Peyer's patch (tissue), 4 donors: ENCODE measurements at regions not wholly inside any gene's neighbourhood (a gene's known extent, or its start where the extent isn't known, plus 50 kb on each side); places are given as distances from the start of the nearest gene placed in this dataset.

Experiments
- CTCF ChIP-seq, 6 experiments: fragments of 450-650 bp in 4 of 6; fragments of 200-600 bp in 2 of 6; sonication (generic) in 1 of 6; IDR thresholded peaks; one replicate each; pipeline ENCODE4 v1.5.1; 2017 to 2019; ENCODE audit warnings: antibody characterized with exemption in 6 of 6, mild to moderate bottlenecking in 3 of 6, moderate library complexity in 1 of 6
- POLR2A ChIP-seq, 2 donors: fragments of 450-650 bp; IDR thresholded peaks; one replicate each; pipeline ENCODE4 v1.5.1; 2017; ENCODE audit warnings: antibody characterized with exemption in 2 of 2, mild to moderate bottlenecking in 2 of 2, moderate library complexity in 2 of 2

- no peak for TF ChIP-seq CTCF (IDR thresholded peaks at IDR 0.05)
- no peak for TF ChIP-seq POLR2A (IDR thresholded peaks at IDR 0.05)
These were observed 179.6 kb downstream of the AIPL1 start for GRCh38 chr17:6255322-6255721.
